Esophagus muscularis mucosa (tissue), 3 donors: ENCODE measurements at regions not wholly inside any gene's neighbourhood (a gene's known extent, or its start where the extent isn't known, plus 50 kb on each side); places are given as distances from the start of the nearest gene placed in this dataset.

Experiments
- CTCF ChIP-seq, 3 experiments: fragments of 200-600 bp in 2 of 3; fragments of 450-650 bp in 1 of 3; sonication (generic) in 2 of 3; IDR thresholded peaks; one replicate each; pipeline ENCODE4 v1.5.1; 2017 to 2019; ENCODE audit warnings: antibody characterized with exemption in 3 of 3, mild to moderate bottlenecking in 2 of 3, moderate library complexity in 1 of 3
- POLR2AphosphoS5 ChIP-seq, 2 donors: sonication (generic); formaldehyde crosslinking; IDR thresholded peaks; one replicate each; pipeline ENCODE4 v1.6.1; 2017; ENCODE audit warnings: antibody characterized with exemption in 2 of 2

- TF ChIP-seq CTCF (IDR thresholded peaks at IDR 0.05) (no peak), POLR2AphosphoS5 (IDR thresholded peaks at IDR 0.05) (no peak)
Observed at GRCh38 chr10:62665771-62666170, 138.7 kb upstream of the ADO start.
